MM.1S (cell line): ENCODE measurements at regions not wholly inside any gene's neighbourhood (a gene's known extent, or its start where the extent isn't known, plus 50 kb on each side); places are given as distances from the start of the nearest gene placed in this dataset.

Experiments
- DNase-seq: peaks from one replicate; pipeline ENCODE4 v3.0.0-alpha.2; 2015
- H2AFZ ChIP-seq: fragments of 300-600 bp; sonication (generic); 2 replicates; pipeline ENCODE4 v1.6.0; 2016; ENCODE audit warnings: antibody characterized with exemption, low read length
- H3F3A ChIP-seq: fragments of 300-600 bp; sonication (generic); 2 replicates; pipeline ENCODE4 v1.6.1; 2016; ENCODE audit warnings: mild to moderate bottlenecking, antibody characterized with exemption, low read length, moderate library complexity, mixed read lengths; ENCODE audit not compliant: insufficient read depth
- H3K27ac ChIP-seq: fragments of 300-600 bp; sonication (generic); 2 replicates; pipeline ENCODE4 v1.5.1; 2016; ENCODE audit warnings: mild to moderate bottlenecking, low read length
- H3K27me3 ChIP-seq: fragments of 300-600 bp; sonication (generic); replicated peaks from 2 replicates; pipeline ENCODE4 v1.6.0; 2016; ENCODE audit warnings: low read length; ENCODE audit not compliant: insufficient read depth
- H3K36me3 ChIP-seq: fragments of 300-600 bp; sonication (generic); replicated peaks from 2 replicates; pipeline ENCODE4 v1.6.1; 2016; ENCODE audit warnings: mild to moderate bottlenecking, low read length, mixed read lengths; ENCODE audit not compliant: insufficient read depth
- H3K4me1 ChIP-seq: fragments of 300-600 bp; sonication (generic); 2 replicates; pipeline ENCODE4 v1.6.1; 2016; ENCODE audit warnings: low read length, mixed read lengths
- H3K4me2 ChIP-seq: fragments of 300-600 bp; sonication (generic); 2 replicates; pipeline ENCODE4 v1.6.0; 2016; ENCODE audit warnings: low read depth, low read length
- H3K4me3 ChIP-seq: fragments of 300-600 bp; sonication (generic); 2 replicates; pipeline ENCODE4 v1.5.1; 2016; ENCODE audit warnings: low read length, mixed read lengths
- H3K79me2 ChIP-seq: fragments of 300-600 bp; sonication (generic); 2 replicates; pipeline ENCODE4 v1.6.1; 2016; ENCODE audit warnings: mixed run types, low read length, mixed read lengths
- H3K9ac ChIP-seq: fragments of 300-600 bp; sonication (generic); 2 replicates; pipeline ENCODE4 v1.6.1; 2016; ENCODE audit warnings: low read length, mixed read lengths
- H3K9me2 ChIP-seq: fragments of 300-600 bp; sonication (generic); replicated peaks from 2 replicates; pipeline ENCODE4 v1.6.1; 2016; ENCODE audit warnings: mild to moderate bottlenecking, low read length, mixed read lengths; ENCODE audit not compliant: insufficient read depth
- H3K9me3 ChIP-seq: fragments of 300-600 bp; sonication (generic); replicated peaks from 2 replicates; pipeline ENCODE4 v1.6.1; 2016; ENCODE audit warnings: mild to moderate bottlenecking, low read length, mixed read lengths; ENCODE audit not compliant: insufficient read depth
- H4K20me1 ChIP-seq: fragments of 300-600 bp; sonication (generic); 2 replicates; pipeline ENCODE4 v1.6.1; 2016; ENCODE audit warnings: mild to moderate bottlenecking, low read length, moderate library complexity, mixed read lengths; ENCODE audit not compliant: insufficient read depth
- CTCF ChIP-seq: fragments of 300-600 bp; sonication (generic); IDR thresholded peaks from 2 replicates; pipeline ENCODE4 v1.5.1; 2016; ENCODE audit warnings: antibody characterized with exemption, low read length, mixed read lengths
- EZH2 ChIP-seq: fragments of 300-600 bp; sonication (generic); optimal IDR thresholded peaks from 2 replicates; pipeline ENCODE3; 2017; ENCODE audit warnings: low read depth, mild to moderate bottlenecking, antibody characterized with exemption, low read length, mixed read lengths
- EZH2phosphoT487 ChIP-seq: fragments of 300-600 bp; sonication (generic); IDR thresholded peaks from 2 replicates; pipeline ENCODE4 v1.6.1; 2018; ENCODE audit warnings: antibody characterized with exemption, low read length

GRCh38 chrX:18034945-18035344 is 173.8 kb upstream of the RAI2 start:
- Histone ChIP-seq H3K9ac (no peak overlapping the region), H3K36me3 (no peaks in the 10 kb centered on the region), H3K27ac (no peak overlapping the region), H3F3A (no peaks in the 10 kb centered on the region), H4K20me1 (no peaks in the 10 kb centered on the region), H3K79me2 (no peaks in the 10 kb centered on the region), H3K4me2 (no peak overlapping the region), H3K9me3 (no peaks in the 10 kb centered on the region), H3K4me3 (no peak overlapping the region), H2AFZ (no peak overlapping the region), H3K9me2 (no peaks in the 10 kb centered on the region), H3K4me1 (no peaks in the 10 kb centered on the region), H3K27me3 (no peaks in the 10 kb centered on the region)
- peak; percentile 18 for DNase-seq
- no peak for TF ChIP-seq CTCF
- TF ChIP-seq EZH2phosphoT487, result no peak
- TF ChIP-seq EZH2, result no peak

GRCh38 chrX:18034504-18034903 is 173.4 kb upstream of the RAI2 start:
- no peak for DNase-seq
- Histone ChIP-seq H3K27me3 (no peaks in the 10 kb centered on the region), H3F3A (no peaks in the 10 kb centered on the region), H2AFZ (no peak overlapping the region), H3K9me3 (no peaks in the 10 kb centered on the region), H3K4me1 (no peaks in the 10 kb centered on the region), H3K36me3 (no peaks in the 10 kb centered on the region), H3K9ac (no peak overlapping the region), H4K20me1 (no peaks in the 10 kb centered on the region), H3K4me2 (no peak overlapping the region), H3K79me2 (no peaks in the 10 kb centered on the region), H3K9me2 (no peaks in the 10 kb centered on the region), H3K4me3 (no peak overlapping the region), H3K27ac (no peak overlapping the region)
- TF ChIP-seq CTCF (no peak), EZH2phosphoT487 (no peak), EZH2 (no peak)

GRCh38 chrX:18032486-18033221 is 171.6 kb upstream of the RAI2 start:
- no peak for DNase-seq
- H3K4me3 ChIP-seq, result no peak overlapping the region
- TF ChIP-seq EZH2phosphoT487 (no peak), CTCF (no peak), EZH2 (no peak)
- H3K27me3 ChIP-seq, result no peaks in the 10 kb centered on the region
- H3K4me1 ChIP-seq, result no peaks in the 10 kb centered on the region
- H3K27ac ChIP-seq, result no peak overlapping the region
- no peak overlapping the region for H2AFZ ChIP-seq
- no peak overlapping the region for H3K9ac ChIP-seq
- no peaks in the 10 kb centered on the region for H3F3A ChIP-seq
- no peaks in the 10 kb centered on the region for H4K20me1 ChIP-seq
- no peaks in the 10 kb centered on the region for H3K9me2 ChIP-seq
- no peaks in the 10 kb centered on the region for H3K9me3 ChIP-seq
- no peaks in the 10 kb centered on the region for H3K79me2 ChIP-seq
- H3K36me3 ChIP-seq, result no peaks in the 10 kb centered on the region
- H3K4me2 ChIP-seq, result no peak overlapping the region
